Liver (tissue), 3 donors: ENCODE measurements at regions not wholly inside any gene's neighbourhood (a gene's known extent, or its start where the extent isn't known, plus 50 kb on each side); places are given as distances from the start of the nearest gene placed in this dataset.

Experiments used
- JUND ChIP-seq, 2 donors: IDR thresholded peaks; 2 replicates each; pipeline ENCODE4 v1.6.1; 2016; ENCODE audit warnings: antibody characterized with exemption in 2 of 2
- RAD21 ChIP-seq, 2 donors: IDR thresholded peaks; 2 replicates each; pipeline ENCODE4 v1.6.1; 2016; ENCODE audit warnings: antibody characterized with exemption in 2 of 2, mild to moderate bottlenecking in 2 of 2
- SP1 ChIP-seq: IDR thresholded peaks from 2 replicates; pipeline ENCODE4 v1.6.1; 2018; ENCODE audit warnings: antibody characterized with exemption, mild to moderate bottlenecking
- TAF1 ChIP-seq: conservative IDR thresholded peaks from 2 replicates; pipeline ENCODE4 v1.6.1; 2016; ENCODE audit warnings: antibody characterized with exemption, mild to moderate bottlenecking
- YY1 ChIP-seq: IDR thresholded peaks from 2 replicates; pipeline ENCODE4 v1.6.1; 2016; ENCODE audit warnings: antibody characterized with exemption, mild to moderate bottlenecking
- TF ChIP-seq, protein P1 (sequence below): IDR thresholded peaks from 2 replicates; pipeline ENCODE4 v1.6.1; 2016; ENCODE audit warnings: antibody characterized with exemption
- TF ChIP-seq, protein P2 (sequence below): fragments of 150-350 bp; IDR thresholded peaks from 2 replicates; pipeline ENCODE4 v1.5.1; 2017; ENCODE audit warnings: improper control_type of control experiment, low read depth, low read length; ENCODE audit not compliant: missing input control
- TF ChIP-seq, protein P3 (sequence below): IDR thresholded peaks from 2 replicates; pipeline ENCODE4 v1.6.1; 2016; ENCODE audit warnings: antibody characterized with exemption
- donor health status: healthy.
- donor health status: healthy.

DNA sequence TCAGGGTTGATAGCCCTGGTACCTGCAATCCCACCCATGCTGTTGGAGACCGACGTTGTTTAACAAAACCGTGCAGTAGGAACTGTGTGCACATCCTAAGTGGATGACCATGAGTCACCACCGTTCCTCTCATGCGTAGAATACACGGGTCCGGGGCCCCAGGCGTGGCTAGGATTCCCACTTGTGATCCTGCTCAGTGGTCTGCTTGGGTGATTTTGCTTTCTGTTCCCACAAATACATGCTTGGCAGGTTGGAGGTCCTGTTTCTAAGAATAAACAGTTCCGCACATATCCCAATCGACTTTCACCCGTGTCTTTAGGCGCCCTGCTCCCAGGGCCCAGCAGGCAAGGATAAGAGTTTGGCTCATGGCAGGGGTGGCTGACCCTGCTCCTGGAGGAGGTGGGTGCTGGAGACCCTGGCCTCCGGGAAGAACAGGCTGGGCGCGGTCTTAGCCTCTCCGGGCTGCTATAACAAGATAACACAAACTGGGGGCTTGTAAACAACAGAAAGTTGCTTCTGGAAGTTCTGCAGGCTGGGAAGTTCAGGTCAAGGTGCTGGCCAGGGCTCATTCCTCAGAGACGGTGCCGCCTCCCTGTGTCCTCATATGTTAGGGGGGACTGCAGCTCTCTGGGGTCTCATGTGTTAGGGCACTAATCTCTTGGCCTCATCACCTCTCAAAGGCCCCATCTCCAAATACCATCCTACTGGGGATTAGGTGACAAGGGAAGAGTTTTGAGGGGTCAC lies 1028.3 kb downstream of the BRD1 start:
- TF ChIP-seq, protein P1, sequence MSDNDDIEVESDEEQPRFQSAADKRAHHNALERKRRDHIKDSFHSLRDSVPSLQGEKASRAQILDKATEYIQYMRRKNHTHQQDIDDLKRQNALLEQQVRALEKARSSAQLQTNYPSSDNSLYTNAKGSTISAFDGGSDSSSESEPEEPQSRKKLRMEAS = no peak
- TF ChIP-seq, protein P2, sequence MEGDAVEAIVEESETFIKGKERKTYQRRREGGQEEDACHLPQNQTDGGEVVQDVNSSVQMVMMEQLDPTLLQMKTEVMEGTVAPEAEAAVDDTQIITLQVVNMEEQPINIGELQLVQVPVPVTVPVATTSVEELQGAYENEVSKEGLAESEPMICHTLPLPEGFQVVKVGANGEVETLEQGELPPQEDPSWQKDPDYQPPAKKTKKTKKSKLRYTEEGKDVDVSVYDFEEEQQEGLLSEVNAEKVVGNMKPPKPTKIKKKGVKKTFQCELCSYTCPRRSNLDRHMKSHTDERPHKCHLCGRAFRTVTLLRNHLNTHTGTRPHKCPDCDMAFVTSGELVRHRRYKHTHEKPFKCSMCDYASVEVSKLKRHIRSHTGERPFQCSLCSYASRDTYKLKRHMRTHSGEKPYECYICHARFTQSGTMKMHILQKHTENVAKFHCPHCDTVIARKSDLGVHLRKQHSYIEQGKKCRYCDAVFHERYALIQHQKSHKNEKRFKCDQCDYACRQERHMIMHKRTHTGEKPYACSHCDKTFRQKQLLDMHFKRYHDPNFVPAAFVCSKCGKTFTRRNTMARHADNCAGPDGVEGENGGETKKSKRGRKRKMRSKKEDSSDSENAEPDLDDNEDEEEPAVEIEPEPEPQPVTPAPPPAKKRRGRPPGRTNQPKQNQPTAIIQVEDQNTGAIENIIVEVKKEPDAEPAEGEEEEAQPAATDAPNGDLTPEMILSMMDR = no peak
- TF ChIP-seq, protein P3, sequence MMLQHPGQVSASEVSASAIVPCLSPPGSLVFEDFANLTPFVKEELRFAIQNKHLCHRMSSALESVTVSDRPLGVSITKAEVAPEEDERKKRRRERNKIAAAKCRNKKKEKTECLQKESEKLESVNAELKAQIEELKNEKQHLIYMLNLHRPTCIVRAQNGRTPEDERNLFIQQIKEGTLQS = no peak
- TF ChIP-seq YY1 = no peak
- no peak for TF ChIP-seq SP1
- TF ChIP-seq JUND (IDR thresholded peaks at IDR 0.05) = no peak
- no peak for TF ChIP-seq TAF1
- no peak for TF ChIP-seq RAD21 (IDR thresholded peaks at IDR 0.05)
